WERI-Rb-1 (cell line): ENCODE measurements at regions not wholly inside any gene's neighbourhood (a gene's known extent, or its start where the extent isn't known, plus 50 kb on each side); places are given as distances from the start of the nearest gene placed in this dataset.

Experiments
- DNase-seq: peaks from one replicate; pipeline ENCODE4 v3.0.0-alpha.2; 2020
- H3K27ac ChIP-seq: fragments of 250-450 bp; sonication (Bioruptor Pico); 2 replicates; pipeline ENCODE4 v1.5.1; 2020; ENCODE audit warnings: mild to moderate bottlenecking, moderate library complexity
- H3K27me3 ChIP-seq: fragments of 250-450 bp; sonication (Bioruptor Pico); 2 replicates; pipeline ENCODE4 v1.5.1; 2021; ENCODE audit warnings: mild to moderate bottlenecking, low read depth, moderate library complexity; ENCODE audit not compliant: insufficient read depth, severe bottlenecking
- H3K36me3 ChIP-seq: fragments of 250-450 bp; sonication (Bioruptor Pico); 2 replicates; pipeline ENCODE4 v1.5.1; 2020; ENCODE audit warnings: mild to moderate bottlenecking, moderate library complexity
- H3K4me3 ChIP-seq: 2 replicates; pipeline ENCODE4 v1.5.1; 2011; ENCODE audit warnings: low read depth, mild to moderate bottlenecking, control low read depth, low read length
- H3K9me3 ChIP-seq: fragments of 250-450 bp; sonication (Bioruptor Pico); 2 replicates; pipeline ENCODE4 v1.5.1; 2021; ENCODE audit warnings: mild to moderate bottlenecking, moderate library complexity; ENCODE audit not compliant: severe bottlenecking
- TF ChIP-seq, protein P1 (sequence below): IDR thresholded peaks from 2 replicates; pipeline ENCODE4 v1.5.1; 2011; ENCODE audit warnings: low read depth, mild to moderate bottlenecking, control low read depth, inconsistent platforms, low read length

DNA sequence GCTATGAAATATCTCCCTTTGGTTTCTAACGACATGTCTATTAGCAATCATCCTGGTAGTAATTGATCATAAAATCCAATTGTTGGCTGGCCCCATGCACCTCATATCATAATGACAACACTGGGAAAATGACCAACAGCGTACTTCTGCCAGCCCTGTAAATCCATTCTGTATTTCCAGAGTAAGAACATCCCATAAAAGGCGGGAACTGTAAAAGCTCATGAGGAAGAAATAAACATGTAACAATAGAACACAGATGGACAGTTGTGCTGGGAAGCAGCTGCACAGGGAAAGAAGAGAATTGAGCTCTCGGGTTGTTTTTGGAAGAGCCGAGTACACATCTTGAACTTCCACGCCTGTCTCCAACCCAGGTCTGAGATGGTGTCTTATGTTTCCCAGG is 218.7 kb downstream of the CMPK2 start:
- no peak for DNase-seq
- no peak overlapping the region for H3K27ac ChIP-seq
- H3K36me3 ChIP-seq, result no peaks in the 10 kb centered on the region
- TF ChIP-seq, protein P1, sequence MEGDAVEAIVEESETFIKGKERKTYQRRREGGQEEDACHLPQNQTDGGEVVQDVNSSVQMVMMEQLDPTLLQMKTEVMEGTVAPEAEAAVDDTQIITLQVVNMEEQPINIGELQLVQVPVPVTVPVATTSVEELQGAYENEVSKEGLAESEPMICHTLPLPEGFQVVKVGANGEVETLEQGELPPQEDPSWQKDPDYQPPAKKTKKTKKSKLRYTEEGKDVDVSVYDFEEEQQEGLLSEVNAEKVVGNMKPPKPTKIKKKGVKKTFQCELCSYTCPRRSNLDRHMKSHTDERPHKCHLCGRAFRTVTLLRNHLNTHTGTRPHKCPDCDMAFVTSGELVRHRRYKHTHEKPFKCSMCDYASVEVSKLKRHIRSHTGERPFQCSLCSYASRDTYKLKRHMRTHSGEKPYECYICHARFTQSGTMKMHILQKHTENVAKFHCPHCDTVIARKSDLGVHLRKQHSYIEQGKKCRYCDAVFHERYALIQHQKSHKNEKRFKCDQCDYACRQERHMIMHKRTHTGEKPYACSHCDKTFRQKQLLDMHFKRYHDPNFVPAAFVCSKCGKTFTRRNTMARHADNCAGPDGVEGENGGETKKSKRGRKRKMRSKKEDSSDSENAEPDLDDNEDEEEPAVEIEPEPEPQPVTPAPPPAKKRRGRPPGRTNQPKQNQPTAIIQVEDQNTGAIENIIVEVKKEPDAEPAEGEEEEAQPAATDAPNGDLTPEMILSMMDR, result no peak
- H3K9me3 ChIP-seq, result no peaks in the 10 kb centered on the region
- H3K4me3 ChIP-seq, result no peak overlapping the region
- H3K27me3 ChIP-seq, result no peaks in the 10 kb centered on the region

DNA sequence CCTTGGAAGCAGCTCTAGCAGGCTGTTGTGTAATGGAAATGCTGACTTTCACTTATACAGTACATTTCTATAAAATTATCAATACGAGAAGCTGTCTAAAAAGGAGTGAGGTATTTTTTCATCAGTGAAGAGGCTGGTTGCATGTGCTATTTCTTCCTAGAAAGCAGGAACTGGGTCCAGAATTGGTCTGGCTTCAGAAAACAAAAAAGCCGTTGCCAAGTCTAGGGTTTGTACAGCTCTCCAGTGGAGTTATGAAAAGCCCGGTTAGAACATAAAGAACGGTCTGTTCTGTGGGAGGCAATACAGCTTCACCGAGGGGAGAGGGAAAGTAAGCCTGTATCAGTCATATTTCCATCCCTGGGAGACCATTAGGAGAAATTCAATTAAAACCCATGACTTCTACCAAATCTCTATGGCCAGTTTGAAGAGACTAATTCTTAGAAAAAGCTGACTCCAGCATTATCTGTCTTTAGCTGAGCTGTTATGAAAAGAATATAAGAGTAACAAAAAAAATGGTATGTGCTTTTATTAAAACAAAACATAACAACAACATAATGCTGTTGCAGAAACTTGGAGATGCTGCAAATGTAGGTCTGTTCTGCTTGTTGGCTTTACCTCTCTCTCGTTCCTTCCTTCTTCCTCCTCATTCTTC is 217.0 kb downstream of the CMPK2 start:
- no peak overlapping the region for H3K27ac ChIP-seq
- H3K9me3 ChIP-seq, result no peaks in the 10 kb centered on the region
- no peak for DNase-seq
- no peak overlapping the region for H3K4me3 ChIP-seq
- H3K27me3 ChIP-seq, result no peaks in the 10 kb centered on the region
- TF ChIP-seq, protein P1, result no peak
- H3K36me3 ChIP-seq, result no peaks in the 10 kb centered on the region

DNA sequence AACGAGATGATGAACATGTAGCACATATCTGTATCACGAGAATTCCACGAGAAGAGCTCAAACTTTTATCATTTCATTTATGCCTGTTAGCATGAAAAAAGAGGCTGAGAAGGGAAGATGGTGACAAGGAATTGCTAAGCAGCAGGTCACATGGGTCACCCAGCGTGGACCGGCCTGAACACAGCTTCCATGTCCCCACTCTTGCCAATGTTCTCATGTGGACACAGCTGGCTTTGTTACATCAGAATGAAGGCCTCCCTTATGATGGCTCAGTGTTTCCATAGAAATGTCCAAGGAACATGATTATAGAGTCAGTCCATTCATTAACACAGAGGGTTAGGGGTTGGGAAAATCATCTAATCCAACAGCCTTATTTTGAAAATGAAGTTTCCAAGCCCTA is 215.4 kb downstream of the CMPK2 start:
- Histone ChIP-seq H3K4me3 (no peak overlapping the region), H3K27me3 (no peaks in the 10 kb centered on the region), H3K27ac (no peak overlapping the region), H3K9me3 (no peaks in the 10 kb centered on the region), H3K36me3 (no peaks in the 10 kb centered on the region)
- TF ChIP-seq, protein P1, result no peak
- DNase-seq, result no peak

DNA sequence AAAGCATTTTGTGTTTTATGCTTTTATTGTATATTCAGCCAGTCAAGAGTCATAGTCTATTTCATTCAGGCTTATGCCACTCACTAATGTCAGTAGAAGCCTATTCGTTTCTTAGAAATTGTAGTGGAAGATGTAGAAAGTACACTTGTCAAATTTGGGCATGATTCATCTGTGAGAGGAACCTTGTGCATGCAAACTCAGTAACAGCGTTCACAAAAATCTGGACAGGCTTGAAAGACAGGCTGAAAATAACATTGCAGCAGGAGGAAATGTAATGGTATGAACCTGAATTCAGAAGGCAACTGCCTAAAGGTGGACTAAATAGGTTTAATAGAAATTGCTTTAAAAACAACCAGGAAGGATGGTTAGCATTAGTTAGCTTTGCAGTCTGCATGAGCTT is 213.5 kb downstream of the CMPK2 start:
- Histone ChIP-seq H3K27ac (no peak overlapping the region), H3K9me3 (no peaks in the 10 kb centered on the region), H3K36me3 (no peaks in the 10 kb centered on the region), H3K4me3 (no peak overlapping the region), H3K27me3 (no peaks in the 10 kb centered on the region)
- no peak for DNase-seq
- TF ChIP-seq, protein P1, result no peak

DNA sequence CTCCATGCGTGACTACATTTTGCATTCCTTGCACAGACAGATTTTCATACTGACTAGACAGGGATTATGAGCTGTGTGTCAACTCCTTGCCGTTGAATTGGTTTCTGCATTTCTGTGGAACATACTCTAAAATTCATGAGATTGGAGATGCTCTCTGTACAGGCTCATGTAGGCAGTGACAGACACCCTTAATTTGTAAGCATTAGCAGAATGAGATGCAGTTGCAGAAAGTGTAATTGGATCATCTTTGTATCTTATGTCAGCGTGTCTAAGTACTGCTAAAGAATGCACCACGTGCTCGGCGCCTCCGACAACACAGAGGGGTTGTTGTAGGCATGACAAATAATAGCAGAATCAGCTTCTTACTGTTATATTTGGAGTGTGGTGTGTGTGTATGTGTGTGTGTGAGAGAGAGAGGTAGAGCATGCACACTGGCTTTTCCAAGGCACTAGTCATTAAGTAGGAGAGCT is 212.4 kb downstream of the CMPK2 start:
- DNase-seq, result no peak
- TF ChIP-seq, protein P1, result no peak
- no peak overlapping the region for H3K27ac ChIP-seq
- H3K36me3 ChIP-seq, result no peaks in the 10 kb centered on the region
- H3K9me3 ChIP-seq, result no peaks in the 10 kb centered on the region
- no peaks in the 10 kb centered on the region for H3K27me3 ChIP-seq
- no peak overlapping the region for H3K4me3 ChIP-seq

DNA sequence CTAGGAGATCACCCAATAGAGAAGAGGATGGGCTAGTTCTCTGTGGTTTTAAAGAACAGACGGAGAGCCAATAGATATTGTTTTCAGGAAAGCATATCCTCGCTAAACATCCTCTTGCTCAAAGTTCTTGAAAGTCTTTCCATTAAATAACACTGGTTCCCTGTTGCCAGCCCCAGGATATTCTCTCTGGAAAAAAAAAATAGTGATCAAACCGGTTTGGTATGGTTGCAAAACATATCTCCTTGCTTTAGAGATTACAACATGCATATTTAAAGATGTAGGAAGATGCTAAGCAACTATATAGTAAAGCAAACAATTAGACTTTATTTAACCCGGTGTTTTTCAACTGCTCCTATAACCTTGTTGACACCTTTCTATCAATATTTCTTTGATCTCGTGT is 211.4 kb downstream of the CMPK2 start:
- no peak overlapping the region for H3K4me3 ChIP-seq
- H3K27me3 ChIP-seq, result no peaks in the 10 kb centered on the region
- H3K27ac ChIP-seq, result no peak overlapping the region
- no peaks in the 10 kb centered on the region for H3K9me3 ChIP-seq
- no peak for DNase-seq
- TF ChIP-seq, protein P1, result no peak
- H3K36me3 ChIP-seq, result no peaks in the 10 kb centered on the region
